HCT116 (cell line): ENCODE measurements at regions not wholly inside any gene's neighbourhood (a gene's known extent, or its start where the extent isn't known, plus 50 kb on each side); places are given as distances from the start of the nearest gene placed in this dataset.

Experiments used
- ATAC-seq: fragments of 200-7000 bp; cut with Tn5 transposase; 2 replicates; pipeline ENCODE4 v1.9.1; 2020; ENCODE audit warnings: mild to moderate bottlenecking, moderate library complexity
- BruUV-seq: library from RNA; stranded (reverse); fragments of 400-500 nt; replicated peaks from 2 replicates; lab custom pipeline; 2021; lab: Mats Ljungman, UMichigan
- CTCF ChIA-PET: fragments of 300-600 bp; sonication (Branson Sonifier 250); formaldehyde crosslinking; loops from one replicate; lab custom pipeline; 2021; ENCODE audit warnings: antibody characterized with exemption; lab: Charles Lee
- POLR2A ChIA-PET: fragments of 300-600, 350-600 bp; sonication (Branson Sonifier 250); formaldehyde crosslinking; loops from one replicate; lab custom pipeline; 2021; ENCODE audit warnings: antibody characterized with exemption; lab: Charles Lee
- RAD21 ChIA-PET, 2 experiments: fragments of 300-600 bp; sonication (Branson Sonifier 250); formaldehyde crosslinking; loops; one replicate each; lab custom pipeline; 2023; ENCODE audit warnings: low total read pairs in 2 of 2; ENCODE audit not compliant: uncharacterized antibody in 2 of 2, unreplicated experiment in 2 of 2, low non-redundant PET in 1 of 2; lab: Charles Lee
- DNase-seq: peaks from one replicate; pipeline ENCODE4 v3.0.0-alpha.2; 2010; ENCODE audit warnings: low read depth, low spot score
- H2AFZ ChIP-seq: fragments of 200-600 bp; shearing (Covaris generic), sonication (generic); 2 replicates; pipeline ENCODE4 v1.6.1; 2017; ENCODE audit warnings: low read depth, mixed run types, mixed read lengths, antibody characterized with exemption, low read length; ENCODE audit not compliant: poor library complexity, severe bottlenecking
- H3K27ac ChIP-seq: 2 replicates; pipeline ENCODE4 v1.5.1; 2012; ENCODE audit warnings: low read depth, low read length
- H3K27me3 ChIP-seq: fragments of 200-600 bp; sonication (generic); 2 replicates; pipeline ENCODE4 v1.6.1; 2016; ENCODE audit warnings: mixed run types, low read length, mixed read lengths; ENCODE audit not compliant: insufficient read depth
- H3K36me3 ChIP-seq, 2 experiments: fragments of 200-500 bp in 1 of 2; fragments of 200-600 bp in 1 of 2; sonication (Bioruptor generic) in 1 of 2; sonication (generic) in 1 of 2; 2 replicates each; pipeline versions ENCODE4 v1.5.1 to v1.6.1; 2014 to 2016; ENCODE audit warnings: low read length in 2 of 2, inconsistent platforms in 1 of 2, mixed read lengths in 1 of 2, mixed run types in 1 of 2; ENCODE audit not compliant: insufficient read depth in 2 of 2, control insufficient read depth in 1 of 2
- H3K4me1 ChIP-seq, 2 experiments: fragments of 200-600 bp in 1 of 2; sonication (generic) in 1 of 2; 2 replicates each; pipeline versions ENCODE4 v1.5.1 to v1.6.1; 2012 to 2017; ENCODE audit warnings: low read length in 2 of 2, inconsistent platforms in 1 of 2, mild to moderate bottlenecking in 1 of 2, mixed read lengths in 1 of 2, mixed run types in 1 of 2, moderate library complexity in 1 of 2; ENCODE audit not compliant: insufficient read depth in 2 of 2, control insufficient read depth in 1 of 2
- H3K4me2 ChIP-seq: fragments of 200-600 bp; sonication (generic); 2 replicates; pipeline ENCODE4 v1.6.1; 2017; ENCODE audit warnings: mixed run types, low read length, mixed read lengths
- H3K4me3 ChIP-seq, 2 experiments: fragments of 200-600 bp in 1 of 2; sonication (generic) in 1 of 2; replicated peaks in 1 of 2; 2 replicates each; pipeline ENCODE4 v1.5.1; 2011 to 2016; ENCODE audit warnings: low read length in 2 of 2, control low read depth in 1 of 2, low read depth in 1 of 2, mild to moderate bottlenecking in 1 of 2, mixed read lengths in 1 of 2, mixed run types in 1 of 2
- H3K79me2 ChIP-seq: fragments of 200-600 bp; sonication (generic); 2 replicates; pipeline ENCODE4 v1.6.1; 2017; ENCODE audit warnings: mild to moderate bottlenecking, mixed run types, low read length, moderate library complexity, mixed read lengths; ENCODE audit not compliant: insufficient read depth
- H3K9ac ChIP-seq: fragments of 200-600 bp; sonication (generic); 2 replicates; pipeline ENCODE4 v1.6.1; 2016; ENCODE audit warnings: low read length, mixed read lengths
- H3K9me2 ChIP-seq: fragments of 200-600 bp; sonication (generic), shearing (Covaris generic); 2 replicates; pipeline ENCODE4 v1.6.1; 2017; ENCODE audit warnings: mixed run types, mild to moderate bottlenecking, moderate library complexity; ENCODE audit not compliant: insufficient read depth
- H3K9me3 ChIP-seq, 2 experiments: fragments of 200-500 bp in 1 of 2; fragments of 200-600 bp in 1 of 2; sonication (Bioruptor generic) in 1 of 2; sonication (generic) in 1 of 2; 2 replicates each; pipeline ENCODE4 v1.6.1; 2014 to 2017; ENCODE audit warnings: low read length in 2 of 2, mixed read lengths in 2 of 2, inconsistent platforms in 1 of 2, low read depth in 1 of 2, mild to moderate bottlenecking in 1 of 2, mixed run types in 1 of 2, moderate library complexity in 1 of 2; ENCODE audit not compliant: control insufficient read depth in 1 of 2, insufficient read depth in 1 of 2
- H4K20me1 ChIP-seq: fragments of 200-600 bp; sonication (generic), shearing (Covaris generic); 2 replicates; pipeline ENCODE4 v1.6.1; 2017; ENCODE audit warnings: mixed run types, mild to moderate bottlenecking, moderate library complexity; ENCODE audit not compliant: insufficient read depth
- CBX3 ChIP-seq: IDR thresholded peaks from 2 replicates; pipeline ENCODE4 v1.6.1; 2012; ENCODE audit warnings: low read depth
- ELF1 ChIP-seq: IDR thresholded peaks from 2 replicates; pipeline ENCODE4 v1.6.1; 2012; ENCODE audit warnings: low read depth, borderline replicate concordance
- EZH2phosphoT487 ChIP-seq: fragments of 200-600 bp; IDR thresholded peaks from 2 replicates; pipeline ENCODE4 v1.6.1; 2018; ENCODE audit warnings: antibody characterized with exemption, borderline replicate concordance
- FOSL1 ChIP-seq: IDR thresholded peaks from 2 replicates; pipeline ENCODE4 v1.6.1; 2012; ENCODE audit warnings: low read depth
- JUND ChIP-seq: IDR thresholded peaks from 2 replicates; pipeline ENCODE4 v1.6.1; 2012
- RAD21 ChIP-seq: IDR thresholded peaks from 2 replicates; pipeline ENCODE4 v1.6.1; 2012; ENCODE audit warnings: low read depth, mild to moderate bottlenecking
- YY1 ChIP-seq: IDR thresholded peaks from 2 replicates; pipeline ENCODE4 v1.6.1; 2011; ENCODE audit warnings: low read length, low read depth, moderate library complexity, mild to moderate bottlenecking; ENCODE audit not compliant: insufficient replicate concordance; ENCODE audit errors: extremely low read depth
- ZFX ChIP-seq: fragments of 450-650 bp; IDR thresholded peaks from 2 replicates; pipeline ENCODE4 v1.6.1; 2017
- ZNF274 ChIP-seq: fragments of 200-500 bp; sonication (Bioruptor generic); IDR thresholded peaks from 2 replicates; pipeline ENCODE4 v1.6.1; 2014; ENCODE audit warnings: mild to moderate bottlenecking, low read depth, low read length, inconsistent platforms
- intact Hi-C: fragments of 100-400 bp; cut with micrococcal nuclease; formaldehyde crosslinking; loops from 2 replicates; pipeline ENCODE4 v1.10.0; 2022
- TF ChIP-seq, protein P1 (sequence below): IDR thresholded peaks from 2 replicates; pipeline ENCODE4 v1.6.1; 2011; ENCODE audit warnings: mild to moderate bottlenecking, low read length, moderate library complexity; ENCODE audit not compliant: insufficient replicate concordance; ENCODE audit errors: extremely low read depth

GRCh38 chr1:4059270-4059669, 159.2 kb upstream of the C1orf174 start:
- Histone ChIP-seq H3K4me2 (no peak overlapping the region), H3K9me2 (no peaks in the 10 kb centered on the region), H3K27ac (no peak overlapping the region), H3K9ac (no peak overlapping the region), H3K9me3 (no peaks in the 10 kb centered on the region), H4K20me1 (no peaks in the 10 kb centered on the region), H3K4me1 (no peaks in the 10 kb centered on the region), H2AFZ (no peak overlapping the region), H3K4me3 (no peak overlapping the region), H3K27me3 (no peaks in the 10 kb centered on the region), H3K79me2 (no peaks in the 10 kb centered on the region), H3K36me3 (no peaks in the 10 kb centered on the region)
- ATAC-seq (no peak), DNase-seq (no peak)
- POLR2A ChIA-PET, result no interaction called here
- RAD21 ChIA-PET, result no interaction called here
- BruUV-seq, result no TSS peak
- CTCF ChIA-PET, result no interaction called here
- TF ChIP-seq RAD21, result no peak
- TF ChIP-seq EZH2phosphoT487, result no peak
- no peak for TF ChIP-seq FOSL1
- TF ChIP-seq, protein P1, sequence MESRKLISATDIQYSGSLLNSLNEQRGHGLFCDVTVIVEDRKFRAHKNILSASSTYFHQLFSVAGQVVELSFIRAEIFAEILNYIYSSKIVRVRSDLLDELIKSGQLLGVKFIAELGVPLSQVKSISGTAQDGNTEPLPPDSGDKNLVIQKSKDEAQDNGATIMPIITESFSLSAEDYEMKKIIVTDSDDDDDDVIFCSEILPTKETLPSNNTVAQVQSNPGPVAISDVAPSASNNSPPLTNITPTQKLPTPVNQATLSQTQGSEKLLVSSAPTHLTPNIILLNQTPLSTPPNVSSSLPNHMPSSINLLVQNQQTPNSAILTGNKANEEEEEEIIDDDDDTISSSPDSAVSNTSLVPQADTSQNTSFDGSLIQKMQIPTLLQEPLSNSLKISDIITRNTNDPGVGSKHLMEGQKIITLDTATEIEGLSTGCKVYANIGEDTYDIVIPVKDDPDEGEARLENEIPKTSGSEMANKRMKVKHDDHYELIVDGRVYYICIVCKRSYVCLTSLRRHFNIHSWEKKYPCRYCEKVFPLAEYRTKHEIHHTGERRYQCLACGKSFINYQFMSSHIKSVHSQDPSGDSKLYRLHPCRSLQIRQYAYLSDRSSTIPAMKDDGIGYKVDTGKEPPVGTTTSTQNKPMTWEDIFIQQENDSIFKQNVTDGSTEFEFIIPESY, result no peak
- no peak for TF ChIP-seq ELF1
- TF ChIP-seq JUND, result no peak
- no peak for TF ChIP-seq ZNF274
- TF ChIP-seq ZFX, result no peak
- TF ChIP-seq YY1, result no peak
- TF ChIP-seq CBX3, result no peak
- intact Hi-C loops, result no loop called here
